ENCODE measurements at regions not wholly inside any gene's neighbourhood (a gene's known extent, or its start where the extent isn't known, plus 50 kb on each side); places are given as distances from the start of the nearest gene placed in this dataset.

DNA sequence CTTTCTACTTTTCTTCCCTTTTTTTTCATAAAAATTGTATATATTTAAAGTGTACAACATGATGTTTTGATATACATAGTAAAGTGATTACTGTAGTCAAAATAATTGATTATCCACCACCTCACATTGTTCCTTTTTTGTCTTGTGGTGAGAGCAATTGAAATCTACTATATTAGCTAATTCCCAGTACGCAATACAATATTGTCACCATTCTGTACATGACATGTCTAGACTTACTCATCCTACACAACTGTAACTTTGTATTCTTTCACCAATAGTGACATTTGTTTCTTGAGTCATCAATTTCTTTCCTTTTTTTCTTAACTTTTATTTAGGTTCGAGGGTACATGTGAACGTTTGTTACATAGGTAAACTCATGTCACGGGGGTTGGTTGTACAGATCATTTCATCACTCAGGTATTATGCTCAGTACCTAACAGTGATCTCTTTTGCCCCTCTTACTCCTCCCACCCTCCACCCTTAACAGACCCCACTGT is 265.2 kb downstream of the KCNRG start:
- DNase-seq (ENCODE audit: extremely low spot score) = no peak
- CTCF ChIA-PET = no interaction called here
- no peak for TF ChIP-seq CTCF (IDR thresholded peaks at IDR 0.05; ENCODE audit: control extremely low read depth, extremely low read depth, low read depth, missing control alignments)
- POLR2A ChIA-PET = no interaction called here

GRCh38 chr13:50282016-50282415 is 266.8 kb downstream of the KCNRG start:
- TF ChIP-seq CTCF (IDR thresholded peaks at IDR 0.05; ENCODE audit: control extremely low read depth, extremely low read depth, low read depth, missing control alignments) = no peak
- ChIA-PET CTCF (interaction anchor here (1.0 to 1.6 kb wide), 2 partner anchors 9 to 52 kb away, joined by 3 read pairs; no protein-coding TSS in a partner anchor), POLR2A (no interaction called here)
- no peak for DNase-seq (ENCODE audit: extremely low spot score)

GRCh38 chr13:50283017-50283416 is 267.8 kb downstream of the KCNRG start:
- no peak for DNase-seq (ENCODE audit: extremely low spot score)
- TF ChIP-seq CTCF (IDR thresholded peaks at IDR 0.05; ENCODE audit: control extremely low read depth, extremely low read depth, low read depth, missing control alignments) = no peak
- CTCF ChIA-PET = interaction anchor here (1.0 to 1.6 kb wide), 3 partner anchors 9 to 51 kb away, joined by 3 read pairs; no protein-coding TSS in a partner anchor
- POLR2A ChIA-PET = no interaction called here

DNA sequence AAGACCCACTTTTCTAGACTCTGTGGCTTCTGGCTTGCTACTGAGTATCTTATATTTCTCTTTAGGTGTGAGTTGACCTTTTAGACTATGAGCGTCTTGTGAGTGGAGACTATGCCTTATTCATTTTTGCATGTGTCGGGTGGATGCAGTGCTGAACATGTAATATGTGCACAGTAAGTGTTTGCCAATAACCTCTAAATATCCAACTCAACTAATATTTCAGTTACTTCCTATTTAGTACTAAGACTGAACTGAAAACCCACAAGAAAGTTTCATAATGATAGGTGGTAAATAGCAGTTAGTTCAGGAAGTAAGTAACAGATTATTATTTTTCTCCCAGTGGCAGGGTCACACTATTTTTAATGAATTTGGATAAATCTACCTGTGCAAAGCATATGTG is 269.3 kb downstream of the KCNRG start:
- ChIA-PET POLR2A (no interaction called here), CTCF (no interaction called here)
- peak; percentile 20 for DNase-seq (ENCODE audit: extremely low spot score)
- no peak for TF ChIP-seq CTCF (IDR thresholded peaks at IDR 0.05; ENCODE audit: control extremely low read depth, extremely low read depth, low read depth, missing control alignments)

DNA sequence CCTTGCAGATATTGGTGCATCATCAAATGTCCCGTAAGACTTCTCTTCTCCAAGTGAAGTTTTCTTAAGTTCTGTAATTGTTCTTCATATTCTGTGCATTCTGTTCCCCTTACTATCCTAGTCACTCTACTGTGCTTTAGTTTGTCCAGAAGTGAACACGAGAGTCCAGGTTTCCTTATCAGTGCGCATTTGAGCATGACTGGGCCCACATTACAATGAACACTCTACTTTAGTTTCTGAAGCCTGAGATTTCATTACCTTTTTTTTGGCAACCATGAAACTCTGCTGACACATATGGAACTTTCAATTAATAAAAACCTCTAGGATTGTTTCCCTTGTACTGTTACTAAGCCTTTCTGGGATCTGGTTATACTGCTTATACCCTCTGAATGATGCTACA is 270.0 kb downstream of the KCNRG start:
- TF ChIP-seq CTCF (IDR thresholded peaks at IDR 0.05; ENCODE audit: control extremely low read depth, extremely low read depth, low read depth, missing control alignments) = no peak
- ChIA-PET CTCF (no interaction called here), POLR2A (no interaction called here)
- DNase-seq (ENCODE audit: extremely low spot score) = no peak

GRCh38 chr13:50286324-50286723 is 271.1 kb downstream of the KCNRG start:
- ChIA-PET POLR2A (no interaction called here), CTCF (no interaction called here)
- TF ChIP-seq CTCF (IDR thresholded peaks at IDR 0.05; ENCODE audit: control extremely low read depth, extremely low read depth, low read depth, missing control alignments) = no peak
- no peak for DNase-seq (ENCODE audit: extremely low spot score)

DNA sequence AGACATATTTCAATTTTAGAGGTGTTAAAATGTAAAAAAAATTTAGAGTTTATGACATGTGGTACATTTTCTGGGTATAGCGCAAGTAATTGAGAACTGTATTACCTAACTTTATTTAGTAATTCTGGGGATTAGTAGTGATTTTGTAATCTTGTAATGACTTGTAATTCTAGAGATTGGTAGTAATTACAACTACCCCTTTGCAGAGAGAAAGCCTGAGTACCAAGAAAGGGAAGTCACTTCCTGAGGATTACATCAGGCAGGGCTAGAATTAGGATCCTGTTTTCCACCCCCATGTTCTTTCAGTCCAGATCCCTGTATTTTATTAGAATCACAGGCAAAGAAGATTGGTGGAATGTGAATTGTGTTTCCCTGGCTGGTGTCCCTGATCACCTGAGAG is 274.9 kb downstream of the KCNRG start:
- TF ChIP-seq CTCF (IDR thresholded peaks at IDR 0.05; ENCODE audit: control extremely low read depth, extremely low read depth, low read depth, missing control alignments) = no peak
- ChIA-PET POLR2A (no interaction called here), CTCF (interaction anchor here (0.7 kb wide), 1 partner anchor 621 kb away, joined by 3 read pairs; no protein-coding TSS in a partner anchor)
- DNase-seq (ENCODE audit: extremely low spot score) = no peak
